ENCODE measurements at regions not wholly inside any gene's neighbourhood (a gene's known extent, or its start where the extent isn't known, plus 50 kb on each side); places are given as distances from the start of the nearest gene placed in this dataset.

DNA sequence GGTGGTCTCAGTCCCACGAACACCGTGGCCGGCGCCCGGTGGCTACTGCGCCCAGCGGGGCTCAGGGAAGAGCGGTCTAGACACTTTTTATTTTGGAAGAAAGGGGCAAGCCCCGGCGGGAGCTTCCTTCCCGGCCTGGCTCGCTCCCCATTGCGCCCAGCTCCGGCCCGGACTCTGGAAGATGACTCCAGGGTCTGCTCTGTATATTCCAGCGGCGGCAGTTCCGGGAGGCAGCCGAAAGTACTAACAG, 225.1 kb upstream of the CRY1 start:
- Histone ChIP-seq H3K4me2 (ENCODE audit: insufficient read depth, insufficient read length, low read length) (peak overlapping the region; percentile 69), H3K4me1 (ENCODE audit: insufficient read depth, low read length) (peaks cover 2% of the 10 kb centered on the region; the same call in 1 of the 2 replicates), H4K8ac (replicated peaks; ENCODE audit: insufficient read length, low read depth, low read length) (no peak overlapping the region), H3K18ac (ENCODE audit: insufficient read length, low read depth, low read length) (no peak overlapping the region), H3K9ac (ENCODE audit: extremely low read depth, insufficient read length, low read length) (peak overlapping the region; percentile 20), H3K14ac (ENCODE audit: insufficient read depth, low read length) (no peak overlapping the region), H3K27ac (ENCODE audit: insufficient read length, low read depth, low read length) (no peak overlapping the region), H2AK5ac (ENCODE audit: insufficient read length, low read length) (no peak overlapping the region), H4K20me1 (ENCODE audit: control insufficient read depth, insufficient read depth, insufficient read length) (peaks cover 3% of the 10 kb centered on the region), H2BK15ac (ENCODE audit: low read depth, low read length) (no peak overlapping the region), H4K5ac (ENCODE audit: insufficient read length, low read depth, low read length) (no peak overlapping the region), H2BK5ac (ENCODE audit: insufficient read length, low read length) (no peak overlapping the region), H3K9me3 (ENCODE audit: control insufficient read depth, low read depth, low read length) (no peaks in the 10 kb centered on the region), H2BK20ac (ENCODE audit: low read depth, low read length, poor library complexity, severe bottlenecking) (no peak overlapping the region), H2BK12ac (ENCODE audit: insufficient read length, low read depth, low read length) (no peak overlapping the region), H3K4ac (ENCODE audit: low read depth, low read length) (no peak overlapping the region), H3K56ac (ENCODE audit: insufficient read length, low read depth, low read length) (no peak overlapping the region), H3K79me1 (ENCODE audit: insufficient read depth, low read depth, low read length, poor library complexity, severe bottlenecking) (no peaks in the 10 kb centered on the region), H3K23ac (ENCODE audit: insufficient read length, low read depth, low read length) (no peak overlapping the region), H4K91ac (ENCODE audit: insufficient read length, low read depth, low read length) (no peak overlapping the region), H3T11ph (ENCODE audit: low read length) (no peak overlapping the region), H3K79me2 (ENCODE audit: insufficient read depth, low read length) (no peaks in the 10 kb centered on the region), H2BK120ac (ENCODE audit: low read depth, low read length, poor library complexity, severe bottlenecking) (no peak overlapping the region), H3K27me3 (ENCODE audit: insufficient read depth, low read length) (peaks cover 15% of the 10 kb centered on the region; the same call in 1 of the 2 replicates), H3K23me2 (ENCODE audit: insufficient read length, low read depth, low read length, poor library complexity, severe bottlenecking) (peaks cover 35% of the 10 kb centered on the region), H2AFZ (ENCODE audit: low read length) (no peak overlapping the region)
- no peak for DNase-seq
- no CpG with 5 or more reads among the region's 19 CpGs for WGBS (ENCODE audit: extremely low coverage, insufficient read length, low lambda C conversion rate)
- H3K4me3 Mint-ChIP-seq, result peak overlapping the region; percentile 81 to 93
- H3K27ac Mint-ChIP-seq, result no peak overlapping the region
- peaks cover 16 to 22% of the 10 kb centered on the region in 2 experiments for H3K4me1 Mint-ChIP-seq
- H3K27me3 Mint-ChIP-seq (ENCODE audit: low read depth), result peaks cover 85% of the 10 kb centered on the region
- no peaks in the 10 kb centered on the region; a peak in 1 of 7 replicates for H3K36me3 Mint-ChIP-seq (ENCODE audit: insufficient read depth in 1 of 3, low read depth in 3 of 3)
- H3K9me3 Mint-ChIP-seq, result peaks cover 5 to 6% of the 10 kb centered on the region in 2 experiments; a peak in 3 of 5 replicates
- TF ChIP-seq CTCF (conservative IDR thresholded peaks at IDR 0.05), result no peak

Data from H9 (cell line).